Kidney (tissue), 13 donors: ENCODE measurements at regions not wholly inside any gene's neighbourhood (a gene's known extent, or its start where the extent isn't known, plus 50 kb on each side); places are given as distances from the start of the nearest gene placed in this dataset.

Experiments used
- DNase-seq, 5 donors: peaks; one replicate each; pipeline ENCODE4 v3.0.0-alpha.2; 2013 to 2020
- FAIRE-seq: peaks from 2 replicates; lab custom pipeline; 2012; peaks lifted over from hg19 to GRCh38; lab: Jason Lieb, UNC
- H3K27ac ChIP-seq, 2 donors: one replicate each; pipeline ENCODE4 v1.7.0; 2013; ENCODE audit warnings: low read depth in 2 of 2, low read length in 2 of 2, inconsistent platforms in 1 of 2
- H3K27me3 ChIP-seq: one replicate; pipeline ENCODE4 v1.7.1; 2013; ENCODE audit warnings: low read length, inconsistent platforms; ENCODE audit not compliant: control insufficient read depth, insufficient read depth
- H3K36me3 ChIP-seq, 3 donors: one replicate each; pipeline versions ENCODE4 v1.7.0 to v1.7.1; 2013; ENCODE audit warnings: low read length in 3 of 3, control low read depth in 1 of 3, inconsistent platforms in 1 of 3; ENCODE audit not compliant: insufficient read depth in 3 of 3, control insufficient read depth in 2 of 3
- H3K4me1 ChIP-seq, 3 donors: one replicate each; pipeline versions ENCODE4 v1.7.0 to v1.7.1; 2013; ENCODE audit warnings: low read length in 3 of 3, inconsistent platforms in 1 of 3, low read depth in 1 of 3; ENCODE audit not compliant: control insufficient read depth in 2 of 3, insufficient read depth in 2 of 3
- H3K4me3 ChIP-seq, 3 donors: one replicate each; pipeline versions ENCODE4 v1.7.0 to v1.8.1; 2013; ENCODE audit warnings: low read length in 3 of 3, control low read depth in 1 of 3, inconsistent platforms in 1 of 3
- H3K9ac ChIP-seq, 3 donors: one replicate each; pipeline versions ENCODE4 v1.7.0 to v1.7.1; 2013; ENCODE audit warnings: low read length in 3 of 3, control low read depth in 1 of 3, inconsistent platforms in 1 of 3
- H3K9me3 ChIP-seq, 3 donors: one replicate each; pipeline versions ENCODE4 v1.7.0 to v1.7.1; 2013; ENCODE audit warnings: low read length in 3 of 3, control low read depth in 1 of 3, inconsistent platforms in 1 of 3; ENCODE audit not compliant: control insufficient read depth in 2 of 3, insufficient read depth in 1 of 3
- intact Hi-C: fragments of 100-400 bp; cut with DNase I; formaldehyde crosslinking; loops from one replicate; pipeline ENCODE4 v1.11.1; 2022
- TF ChIP-seq, protein P1 (sequence below): IDR thresholded peaks from 3 replicates; pipeline ENCODE4 v1.5.1; 2012; ENCODE audit warnings: mild to moderate bottlenecking, moderate library complexity, borderline replicate concordance; ENCODE audit not compliant: insufficient read depth; ENCODE audit errors: extremely low read depth
- donor health status: control.
- donor health status: control.
- donor health status: control.
- donor health status: control.
- donor health status: control.
- donor health status: DM: yes; HTN: yes; CAD: no.
- donor health status: Normal renal cell carcinoma (clear cell type).

DNA sequence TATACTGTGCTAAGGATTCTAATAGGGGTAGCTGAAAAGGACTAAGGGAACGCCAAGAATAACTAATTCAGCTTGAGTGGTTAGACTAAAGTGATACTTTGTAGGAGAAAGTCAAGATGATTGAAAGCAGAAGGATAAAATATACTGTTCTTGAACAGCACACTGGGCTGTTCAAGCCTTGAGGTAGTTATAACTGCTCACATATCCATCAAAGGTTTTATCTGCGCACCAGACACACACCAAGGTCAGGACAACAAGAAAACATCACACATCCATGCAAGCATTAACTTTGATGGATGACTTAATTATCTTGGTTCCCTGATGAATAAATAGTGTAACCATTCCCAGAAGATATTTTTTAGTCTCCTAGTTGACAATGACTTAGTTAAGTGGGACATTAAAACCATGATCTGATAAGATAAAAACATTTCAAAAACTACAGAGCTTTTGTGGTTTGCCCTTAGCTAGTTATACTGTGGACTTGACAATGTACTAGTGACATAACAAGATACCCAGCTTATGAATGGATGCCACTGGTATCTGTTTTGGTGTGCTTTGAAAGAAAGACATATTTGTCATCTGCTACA is 728.9 kb downstream of the JRKL start:
- FAIRE-seq (no peak), DNase-seq (peak in 1 of 5 donors; percentile 22)
- H3K27me3 ChIP-seq: no peaks in the 10 kb centered on the region
- H3K27ac ChIP-seq: no peak overlapping the region
- H3K9me3 ChIP-seq: no peaks in the 10 kb centered on the region
- no peaks in the 10 kb centered on the region for H3K4me1 ChIP-seq
- intact Hi-C loops: no loop called here
- no peak overlapping the region for H3K4me3 ChIP-seq
- TF ChIP-seq, protein P1, sequence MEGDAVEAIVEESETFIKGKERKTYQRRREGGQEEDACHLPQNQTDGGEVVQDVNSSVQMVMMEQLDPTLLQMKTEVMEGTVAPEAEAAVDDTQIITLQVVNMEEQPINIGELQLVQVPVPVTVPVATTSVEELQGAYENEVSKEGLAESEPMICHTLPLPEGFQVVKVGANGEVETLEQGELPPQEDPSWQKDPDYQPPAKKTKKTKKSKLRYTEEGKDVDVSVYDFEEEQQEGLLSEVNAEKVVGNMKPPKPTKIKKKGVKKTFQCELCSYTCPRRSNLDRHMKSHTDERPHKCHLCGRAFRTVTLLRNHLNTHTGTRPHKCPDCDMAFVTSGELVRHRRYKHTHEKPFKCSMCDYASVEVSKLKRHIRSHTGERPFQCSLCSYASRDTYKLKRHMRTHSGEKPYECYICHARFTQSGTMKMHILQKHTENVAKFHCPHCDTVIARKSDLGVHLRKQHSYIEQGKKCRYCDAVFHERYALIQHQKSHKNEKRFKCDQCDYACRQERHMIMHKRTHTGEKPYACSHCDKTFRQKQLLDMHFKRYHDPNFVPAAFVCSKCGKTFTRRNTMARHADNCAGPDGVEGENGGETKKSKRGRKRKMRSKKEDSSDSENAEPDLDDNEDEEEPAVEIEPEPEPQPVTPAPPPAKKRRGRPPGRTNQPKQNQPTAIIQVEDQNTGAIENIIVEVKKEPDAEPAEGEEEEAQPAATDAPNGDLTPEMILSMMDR: no peak
- no peak overlapping the region for H3K9ac ChIP-seq
- H3K36me3 ChIP-seq: no peaks in the 10 kb centered on the region

DNA sequence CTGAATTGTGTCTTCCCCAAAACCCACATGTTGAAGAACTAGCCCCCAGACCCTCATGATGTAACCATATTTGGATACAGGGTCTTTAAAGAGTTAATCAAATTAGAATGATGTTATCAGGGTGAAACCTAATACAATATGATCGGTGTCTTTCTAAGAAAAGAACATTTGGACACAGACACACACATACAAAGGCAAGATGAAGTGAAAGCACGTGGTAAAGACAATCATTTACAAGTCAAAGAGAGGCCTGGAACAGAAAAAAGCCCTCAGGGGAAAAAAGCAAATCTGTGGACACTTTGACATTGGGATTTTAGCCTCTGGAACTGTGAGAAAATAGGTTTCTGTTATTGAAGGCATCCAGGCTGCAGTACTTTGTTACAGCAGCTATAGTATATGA is 733.4 kb downstream of the JRKL start:
- H3K4me1 ChIP-seq: no peaks in the 10 kb centered on the region
- TF ChIP-seq, protein P1: no peak
- intact Hi-C loops: no loop called here
- H3K36me3 ChIP-seq: no peaks in the 10 kb centered on the region
- H3K27me3 ChIP-seq: no peaks in the 10 kb centered on the region
- no peak overlapping the region for H3K9ac ChIP-seq
- DNase-seq (no peak), FAIRE-seq (no peak)
- peaks cover 0 to 5% (median 0%) of the 10 kb centered on the region in 3 donors for H3K9me3 ChIP-seq
- H3K27ac ChIP-seq: no peak overlapping the region
- H3K4me3 ChIP-seq: no peak overlapping the region

DNA sequence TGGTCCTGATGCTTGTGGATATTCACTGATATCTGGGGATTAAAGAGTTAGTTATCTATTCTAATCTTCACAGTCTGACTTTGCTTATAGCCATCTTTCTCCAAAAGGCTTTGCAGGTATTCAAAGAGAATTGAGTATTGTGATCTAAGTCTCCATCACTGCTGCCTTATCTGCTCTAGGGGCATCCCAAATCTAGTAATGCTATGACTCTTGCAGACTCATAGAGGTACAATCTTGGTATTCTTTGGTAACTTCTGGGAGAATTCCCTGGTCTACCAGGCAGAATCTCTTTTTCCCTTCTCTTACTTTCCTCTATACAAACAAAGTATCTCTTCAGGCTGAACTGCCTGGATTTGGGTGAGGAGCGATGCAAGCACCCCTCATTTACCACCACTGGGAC is 746.3 kb downstream of the JRKL start:
- DNase-seq: no peak
- TF ChIP-seq, protein P1: no peak
- intact Hi-C loops: no loop called here
- Histone ChIP-seq H3K4me1 (no peaks in the 10 kb centered on the region), H3K4me3 (no peak overlapping the region), H3K36me3 (no peaks in the 10 kb centered on the region), H3K9ac (no peak overlapping the region), H3K27me3 (no peaks in the 10 kb centered on the region), H3K27ac (no peak overlapping the region), H3K9me3 (peaks cover 0 to 3% (median 0%) of the 10 kb centered on the region in 3 donors)
- no peak for FAIRE-seq

DNA sequence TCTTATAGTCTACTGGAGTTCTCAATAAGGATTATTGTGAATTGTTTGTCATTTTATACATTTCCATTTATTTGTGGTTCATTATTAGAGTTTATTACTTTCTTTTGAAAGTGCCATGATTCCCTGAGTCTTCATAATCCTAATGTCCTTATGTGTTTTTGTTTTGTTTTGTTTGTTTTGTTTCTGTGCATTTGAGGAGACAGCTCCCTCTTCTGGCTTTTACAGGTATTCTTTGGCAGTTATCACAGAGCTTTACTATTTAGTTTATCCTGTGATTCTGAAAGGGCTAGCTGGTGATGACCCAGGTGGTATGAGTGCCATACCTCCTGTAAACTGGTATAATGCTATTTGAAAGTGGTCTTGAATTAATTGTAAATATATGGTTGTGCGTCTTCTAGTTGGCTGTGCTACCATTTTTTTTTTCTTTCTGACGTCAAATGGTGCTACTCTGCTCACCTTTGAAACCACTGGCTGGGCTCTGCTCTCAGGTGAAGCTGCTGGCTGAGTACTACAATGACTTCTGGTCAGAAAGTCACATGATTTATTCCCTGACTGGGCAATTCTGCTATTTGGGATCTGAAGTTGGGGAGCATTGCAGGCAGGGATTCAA is 751.2 kb downstream of the JRKL start:
- Histone ChIP-seq H3K36me3 (no peaks in the 10 kb centered on the region), H3K4me3 (no peak overlapping the region), H3K9me3 (peaks cover 0 to 3% (median 0%) of the 10 kb centered on the region in 3 donors), H3K27ac (no peak overlapping the region), H3K9ac (no peak overlapping the region), H3K4me1 (no peaks in the 10 kb centered on the region), H3K27me3 (no peaks in the 10 kb centered on the region)
- intact Hi-C loops: no loop called here
- FAIRE-seq (no peak), DNase-seq (peak in 1 of 5 donors; percentile 9)
- TF ChIP-seq, protein P1: peak; percentile 2
